ENCODE measurements at regions not wholly inside any gene's neighbourhood (a gene's known extent, or its start where the extent isn't known, plus 50 kb on each side); places are given as distances from the start of the nearest gene placed in this dataset.

DNA sequence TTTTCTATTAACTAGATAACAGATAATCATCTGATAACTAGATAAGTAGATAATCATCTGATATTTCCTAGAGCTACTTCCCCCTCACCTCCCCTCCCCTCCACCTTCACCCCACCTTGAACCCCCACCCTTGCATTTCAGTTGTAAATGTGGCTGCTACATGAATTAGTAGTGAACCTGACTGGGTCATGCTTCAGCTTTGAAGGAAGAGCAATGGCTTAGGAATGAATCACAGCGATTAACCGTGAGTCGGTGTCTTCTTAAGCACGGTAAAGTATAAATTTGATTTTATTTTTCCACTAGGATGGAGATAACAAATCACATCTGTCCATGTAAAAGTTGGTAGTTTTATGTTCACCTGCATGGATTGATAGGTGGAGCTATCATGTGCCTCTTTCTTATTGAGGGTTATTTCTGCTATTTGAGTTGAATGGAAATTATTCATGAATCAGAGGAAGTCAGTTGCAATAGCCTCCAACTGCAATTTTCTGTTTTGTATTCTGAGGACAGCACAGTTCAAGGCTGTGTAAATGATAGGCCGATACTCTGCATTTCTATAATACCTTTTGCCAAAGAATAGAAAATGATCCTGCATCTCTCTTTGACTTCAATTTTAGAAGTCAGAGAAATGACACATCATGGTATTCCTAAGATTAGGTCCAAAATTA, 235.0 kb downstream of the PTGER3 start:
- ChIA-PET CTCF (ENCODE audit: low intra/inter-chr PET ratio, low total read pairs) (no interaction called here), POLR2A (no interaction called here)
- H3K4me2 ChIP-seq (ENCODE audit: low read depth, low read length), result no peak overlapping the region
- FAIRE-seq, result no peak
- intact Hi-C loops (cut with micrococcal nuclease; ENCODE audit: unreplicated experiment), result no loop called here
- DNase-seq (ENCODE audit: low spot score), result no peak
- in situ Hi-C loops (cut with HindIII; ENCODE audit: extremely low pct_ligation_motif_present, low pct_unique_long_range_greater_than_20kb), result no loop called here
- no peaks in the 10 kb centered on the region for H4K20me1 ChIP-seq (ENCODE audit: insufficient read depth, low read length)
- no peaks in the 10 kb centered on the region for H3K36me3 ChIP-seq (replicated peaks in 1 of 2; ENCODE audit: control insufficient read depth in 1 of 2, insufficient read depth in 2 of 2, low read length in 2 of 2)
- no peak overlapping the region for H3K27ac ChIP-seq (ENCODE audit: extremely low read length, insufficient read depth, low read length)
- H3K9me3 ChIP-seq (ENCODE audit: low read length), result no peaks in the 10 kb centered on the region
- H2AFZ ChIP-seq (ENCODE audit: low read length), result no peak overlapping the region
- no peaks in the 10 kb centered on the region for H3K4me1 ChIP-seq (ENCODE audit: insufficient read depth, low read length)
- ATAC-seq, result no peak
- 2% methylated on average over 5 of the region's 5 CpGs for WGBS (ENCODE audit: low lambda C conversion rate)
- BruUV-seq (replicated peaks), result no TSS peak
- TF ChIP-seq, protein P1, sequence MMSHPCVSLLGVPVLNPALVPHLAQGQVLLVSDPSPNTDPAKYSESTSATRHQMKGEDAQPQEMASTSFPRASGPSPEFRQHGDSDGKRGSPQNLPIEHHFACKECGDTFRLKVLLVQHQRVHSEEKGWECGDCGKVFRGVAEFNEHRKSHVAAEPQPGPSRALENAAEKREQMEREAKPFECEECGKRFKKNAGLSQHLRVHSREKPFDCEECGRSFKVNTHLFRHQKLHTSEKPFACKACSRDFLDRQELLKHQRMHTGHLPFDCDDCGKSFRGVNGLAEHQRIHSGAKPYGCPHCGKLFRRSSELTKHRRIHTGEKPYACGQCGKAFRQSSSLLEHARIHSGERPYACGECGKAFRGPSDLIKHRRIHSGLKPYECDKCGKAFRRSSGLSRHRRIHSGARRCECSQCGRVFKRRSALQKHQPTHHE (CRISPR knock-in tag; IDR thresholded peaks at IDR 0.05; ENCODE audit: borderline replicate concordance), result no peak
- no peak for TF ChIP-seq MIER3 (CRISPR knock-in tag; IDR thresholded peaks at IDR 0.05; ENCODE audit: borderline replicate concordance)
- peak; percentile 11 for TF ChIP-seq HNRNPK (IDR thresholded peaks at IDR 0.05; ENCODE audit: low read depth, low read length, poor library complexity, severe bottlenecking)
- no peaks in the 10 kb centered on the region for H3K27me3 ChIP-seq (ENCODE audit: control insufficient read depth in 1 of 2, insufficient read depth in 2 of 2, low read length in 2 of 2)
- H3K4me3 ChIP-seq (replicated peaks in 1 of 3; ENCODE audit: insufficient read depth in 1 of 3, low read depth in 2 of 3, low read length in 3 of 3), result no peak overlapping the region
- H3K9ac ChIP-seq (ENCODE audit: insufficient read depth, low read depth, low read length), result no peak overlapping the region
- no peaks in the 10 kb centered on the region for H3K79me2 ChIP-seq (ENCODE audit: insufficient read depth, low read length)

DNA sequence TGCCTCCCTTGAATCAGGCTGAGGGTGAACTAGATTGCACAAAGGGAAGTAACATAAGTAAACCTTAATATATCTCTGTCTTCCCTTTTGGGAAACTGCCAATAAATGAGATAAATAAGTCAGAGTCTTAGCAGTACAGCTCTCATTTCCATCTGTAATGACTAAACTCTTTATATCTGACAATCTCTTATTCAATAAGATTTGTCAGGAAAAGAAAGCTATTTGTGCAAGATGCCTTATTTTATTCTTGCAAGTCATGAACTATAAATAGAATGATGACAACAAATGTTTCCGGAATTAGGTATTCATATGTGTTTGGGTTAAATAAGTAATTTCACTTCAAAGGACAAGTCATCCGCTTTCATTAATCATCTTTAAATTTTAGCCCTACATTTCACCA, 229.2 kb downstream of the PTGER3 start:
- ChIA-PET POLR2A (no interaction called here), CTCF (ENCODE audit: low intra/inter-chr PET ratio, low total read pairs) (no interaction called here)
- Histone ChIP-seq H4K20me1 (ENCODE audit: insufficient read depth, low read length) (no peaks in the 10 kb centered on the region), H3K4me2 (ENCODE audit: low read depth, low read length) (no peak overlapping the region), H2AFZ (ENCODE audit: low read length) (no peak overlapping the region), H3K36me3 (replicated peaks in 1 of 2; ENCODE audit: control insufficient read depth in 1 of 2, insufficient read depth in 2 of 2, low read length in 2 of 2) (no peaks in the 10 kb centered on the region), H3K79me2 (ENCODE audit: insufficient read depth, low read length) (no peaks in the 10 kb centered on the region), H3K4me3 (replicated peaks in 1 of 3; ENCODE audit: insufficient read depth in 1 of 3, low read depth in 2 of 3, low read length in 3 of 3) (no peak overlapping the region), H3K9ac (ENCODE audit: insufficient read depth, low read depth, low read length) (no peak overlapping the region), H3K27ac (ENCODE audit: extremely low read length, insufficient read depth, low read length) (no peak overlapping the region), H3K27me3 (ENCODE audit: control insufficient read depth in 1 of 2, insufficient read depth in 2 of 2, low read length in 2 of 2) (no peaks in the 10 kb centered on the region), H3K9me3 (ENCODE audit: low read length) (no peaks in the 10 kb centered on the region), H3K4me1 (ENCODE audit: insufficient read depth, low read length) (no peaks in the 10 kb centered on the region)
- no TSS peak for BruUV-seq (replicated peaks)
- FAIRE-seq (no peak), DNase-seq (ENCODE audit: low spot score) (no peak), ATAC-seq (no peak)
- in situ Hi-C loops (cut with HindIII; ENCODE audit: extremely low pct_ligation_motif_present, low pct_unique_long_range_greater_than_20kb) (no loop called here), intact Hi-C loops (cut with micrococcal nuclease; ENCODE audit: unreplicated experiment) (no loop called here)
- TF ChIP-seq SMAD9 (CRISPR knock-in tag; IDR thresholded peaks at IDR 0.05) (no peak), ZNF10 (CRISPR knock-in tag; IDR thresholded peaks at IDR 0.05; ENCODE audit: borderline replicate concordance, low read depth) (no peak), MYNN (CRISPR knock-in tag; IDR thresholded peaks at IDR 0.05; ENCODE audit: low read depth) (no peak), ZNF619 (CRISPR knock-in tag; IDR thresholded peaks at IDR 0.05) (no peak), ZNF724P (CRISPR knock-in tag; IDR thresholded peaks at IDR 0.05; ENCODE audit: borderline replicate concordance) (no peak), ZNF549 (CRISPR knock-in tag; IDR thresholded peaks at IDR 0.05) (no peak)
- TF ChIP-seq, protein P2, sequence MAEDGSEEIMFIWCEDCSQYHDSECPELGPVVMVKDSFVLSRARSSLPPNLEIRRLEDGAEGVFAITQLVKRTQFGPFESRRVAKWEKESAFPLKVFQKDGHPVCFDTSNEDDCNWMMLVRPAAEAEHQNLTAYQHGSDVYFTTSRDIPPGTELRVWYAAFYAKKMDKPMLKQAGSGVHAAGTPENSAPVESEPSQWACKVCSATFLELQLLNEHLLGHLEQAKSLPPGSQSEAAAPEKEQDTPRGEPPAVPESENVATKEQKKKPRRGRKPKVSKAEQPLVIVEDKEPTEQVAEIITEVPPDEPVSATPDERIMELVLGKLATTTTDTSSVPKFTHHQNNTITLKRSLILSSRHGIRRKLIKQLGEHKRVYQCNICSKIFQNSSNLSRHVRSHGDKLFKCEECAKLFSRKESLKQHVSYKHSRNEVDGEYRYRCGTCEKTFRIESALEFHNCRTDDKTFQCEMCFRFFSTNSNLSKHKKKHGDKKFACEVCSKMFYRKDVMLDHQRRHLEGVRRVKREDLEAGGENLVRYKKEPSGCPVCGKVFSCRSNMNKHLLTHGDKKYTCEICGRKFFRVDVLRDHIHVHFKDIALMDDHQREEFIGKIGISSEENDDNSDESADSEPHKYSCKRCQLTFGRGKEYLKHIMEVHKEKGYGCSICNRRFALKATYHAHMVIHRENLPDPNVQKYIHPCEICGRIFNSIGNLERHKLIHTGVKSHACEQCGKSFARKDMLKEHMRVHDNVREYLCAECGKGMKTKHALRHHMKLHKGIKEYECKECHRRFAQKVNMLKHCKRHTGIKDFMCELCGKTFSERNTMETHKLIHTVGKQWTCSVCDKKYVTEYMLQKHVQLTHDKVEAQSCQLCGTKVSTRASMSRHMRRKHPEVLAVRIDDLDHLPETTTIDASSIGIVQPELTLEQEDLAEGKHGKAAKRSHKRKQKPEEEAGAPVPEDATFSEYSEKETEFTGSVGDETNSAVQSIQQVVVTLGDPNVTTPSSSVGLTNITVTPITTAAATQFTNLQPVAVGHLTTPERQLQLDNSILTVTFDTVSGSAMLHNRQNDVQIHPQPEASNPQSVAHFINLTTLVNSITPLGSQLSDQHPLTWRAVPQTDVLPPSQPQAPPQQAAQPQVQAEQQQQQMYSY (CRISPR knock-in tag; IDR thresholded peaks at IDR 0.05), result no peak
- WGBS (ENCODE audit: low lambda C conversion rate), result 0% methylated on average over 2 of the region's 2 CpGs
